H9 (cell line): ENCODE measurements at regions not wholly inside any gene's neighbourhood (a gene's known extent, or its start where the extent isn't known, plus 50 kb on each side); places are given as distances from the start of the nearest gene placed in this dataset.

Source experiments
- DNase-seq: peaks from one replicate; pipeline ENCODE4 v3.0.0-alpha.2; 2017
- H2AFZ ChIP-seq: one replicate; pipeline ENCODE4 v1.6.1; 2013; ENCODE audit warnings: mild to moderate bottlenecking, low read length, control low read depth, moderate library complexity
- H2AK5ac ChIP-seq: 2 replicates; pipeline ENCODE4 v1.6.1; 2013; ENCODE audit warnings: low read length, control low read depth, mixed read lengths; ENCODE audit not compliant: insufficient read length
- H2BK120ac ChIP-seq: one replicate; pipeline ENCODE4 v1.6.1; 2013; ENCODE audit warnings: low read depth, mild to moderate bottlenecking, low read length, control low read depth, inconsistent platforms; ENCODE audit not compliant: poor library complexity, severe bottlenecking
- H2BK12ac ChIP-seq: 2 replicates; pipeline ENCODE4 v1.6.1; 2013; ENCODE audit warnings: low read length, control low read depth, mixed read lengths, low read depth; ENCODE audit not compliant: insufficient read length
- H2BK15ac ChIP-seq: 2 replicates; pipeline ENCODE4 v1.6.1; 2013; ENCODE audit warnings: low read depth, low read length, control low read depth
- H2BK20ac ChIP-seq: one replicate; pipeline ENCODE4 v1.6.1; 2013; ENCODE audit warnings: low read depth, mild to moderate bottlenecking, low read length, control low read depth, inconsistent platforms; ENCODE audit not compliant: poor library complexity, severe bottlenecking
- H2BK5ac ChIP-seq: 2 replicates; pipeline ENCODE4 v1.6.1; 2013; ENCODE audit warnings: low read length, control low read depth, mixed read lengths; ENCODE audit not compliant: insufficient read length
- H3K14ac ChIP-seq: 2 replicates; pipeline ENCODE4 v1.6.1; 2013; ENCODE audit warnings: low read length, control low read depth; ENCODE audit not compliant: insufficient read depth
- H3K18ac ChIP-seq: 2 replicates; pipeline ENCODE4 v1.6.1; 2013; ENCODE audit warnings: low read depth, mild to moderate bottlenecking, mixed read lengths, low read length, control low read depth; ENCODE audit not compliant: insufficient read length
- H3K23ac ChIP-seq: 2 replicates; pipeline ENCODE4 v1.6.1; 2013; ENCODE audit warnings: low read length, control low read depth, mixed read lengths, low read depth; ENCODE audit not compliant: insufficient read length
- H3K23me2 ChIP-seq: 2 replicates; pipeline ENCODE4 v1.6.1; 2013; ENCODE audit warnings: low read depth, mild to moderate bottlenecking, mixed read lengths, low read length, control low read depth; ENCODE audit not compliant: insufficient read length, poor library complexity, severe bottlenecking
- H3K27ac ChIP-seq: 2 replicates; pipeline ENCODE4 v1.5.1; 2013; ENCODE audit warnings: low read length, control low read depth, mixed read lengths, low read depth; ENCODE audit not compliant: insufficient read length
- H3K27me3 ChIP-seq: 2 replicates; pipeline ENCODE4 v1.6.1; 2013; ENCODE audit warnings: low read length, control low read depth, inconsistent platforms; ENCODE audit not compliant: insufficient read depth
- H3K4ac ChIP-seq: 2 replicates; pipeline ENCODE4 v1.6.1; 2013; ENCODE audit warnings: low read depth, mild to moderate bottlenecking, control low read depth, inconsistent platforms, low read length, moderate library complexity
- H3K4me1 ChIP-seq: 2 replicates; pipeline ENCODE4 v1.6.1; 2013; ENCODE audit warnings: low read length, control low read depth, inconsistent platforms; ENCODE audit not compliant: insufficient read depth
- H3K4me2 ChIP-seq: 2 replicates; pipeline ENCODE4 v1.6.1; 2013; ENCODE audit warnings: low read length, control low read depth, mixed read lengths; ENCODE audit not compliant: insufficient read length, insufficient read depth
- H3K56ac ChIP-seq: 2 replicates; pipeline ENCODE4 v1.6.1; 2013; ENCODE audit warnings: low read depth, mild to moderate bottlenecking, mixed read lengths, low read length, control low read depth; ENCODE audit not compliant: insufficient read length
- H3K79me1 ChIP-seq: 2 replicates; pipeline ENCODE4 v1.6.1; 2013; ENCODE audit warnings: low read depth, mild to moderate bottlenecking, moderate library complexity, low read length, control low read depth, inconsistent platforms; ENCODE audit not compliant: insufficient read depth, poor library complexity, severe bottlenecking
- H3K79me2 ChIP-seq: 2 replicates; pipeline ENCODE4 v1.6.1; 2013; ENCODE audit warnings: low read length, control low read depth, inconsistent platforms; ENCODE audit not compliant: insufficient read depth
- H3K9ac ChIP-seq: 2 replicates; pipeline ENCODE4 v1.6.1; 2013; ENCODE audit warnings: low read length, control low read depth, mixed read lengths; ENCODE audit not compliant: insufficient read length; ENCODE audit errors: extremely low read depth
- H3K9me3 ChIP-seq: one replicate; pipeline ENCODE4 v1.6.1; 2013; ENCODE audit warnings: low read depth, low read length, inconsistent platforms; ENCODE audit not compliant: control insufficient read depth
- H3T11ph ChIP-seq: one replicate; pipeline ENCODE4 v1.6.1; 2013; ENCODE audit warnings: mild to moderate bottlenecking, low read length, control low read depth, inconsistent platforms
- H4K20me1 ChIP-seq: one replicate; pipeline ENCODE4 v1.6.1; 2013; ENCODE audit not compliant: control insufficient read depth, insufficient read length, insufficient read depth
- H4K5ac ChIP-seq: 2 replicates; pipeline ENCODE4 v1.6.1; 2013; ENCODE audit warnings: low read depth, mild to moderate bottlenecking, mixed read lengths, low read length, control low read depth; ENCODE audit not compliant: insufficient read length
- H4K8ac ChIP-seq: replicated peaks from 2 replicates; pipeline ENCODE4 v1.6.1; 2013; ENCODE audit warnings: low read length, control low read depth, mixed read lengths, low read depth; ENCODE audit not compliant: insufficient read length
- H4K91ac ChIP-seq: 2 replicates; pipeline ENCODE4 v1.6.1; 2013; ENCODE audit warnings: low read depth, mild to moderate bottlenecking, moderate library complexity, mixed read lengths, low read length, control low read depth; ENCODE audit not compliant: insufficient read length
- H3K27ac Mint-ChIP-seq, 3 experiments: 2 replicates in 2 of 3; 3 replicates in 1 of 3; pipeline ENCODE4 v1.8.0; 2020 to 2021; ENCODE audit warnings: mixed read lengths in 3 of 3, mild to moderate bottlenecking in 1 of 3, moderate library complexity in 1 of 3
- H3K27me3 Mint-ChIP-seq: 2 replicates; pipeline ENCODE4 v1.8.0; 2021; ENCODE audit warnings: low read depth, mild to moderate bottlenecking, moderate library complexity, mixed read lengths
- H3K36me3 Mint-ChIP-seq, 3 experiments: 2 replicates in 2 of 3; 3 replicates in 1 of 3; pipeline ENCODE4 v1.8.0; 2020 to 2021; ENCODE audit warnings: low read depth in 3 of 3, mixed read lengths in 3 of 3; ENCODE audit not compliant: insufficient read depth in 1 of 3
- H3K4me1 Mint-ChIP-seq, 2 experiments: 2 replicates each; pipeline ENCODE4 v1.8.0; 2020; ENCODE audit warnings: mixed read lengths in 2 of 2
- H3K4me3 Mint-ChIP-seq, 2 experiments: 2 replicates in 1 of 2; 3 replicates in 1 of 2; pipeline ENCODE4 v1.8.0; 2020 to 2021; ENCODE audit warnings: mild to moderate bottlenecking in 2 of 2, mixed read lengths in 2 of 2, moderate library complexity in 1 of 2
- H3K9me3 Mint-ChIP-seq, 2 experiments: 2 replicates in 1 of 2; 3 replicates in 1 of 2; pipeline ENCODE4 v1.8.0; 2020; ENCODE audit warnings: mild to moderate bottlenecking in 2 of 2, mixed read lengths in 2 of 2, moderate library complexity in 1 of 2
- WGBS: extraction: QIAGEN DNeasy Blood & Tissue Kit; methylation state at CpG from one replicate; pipeline ENCODE4 v1.1.7; 2013; ENCODE audit warnings: missing lambda C conversion rate, low lambda C conversion rate, mixed read lengths; ENCODE audit not compliant: insufficient read length; ENCODE audit errors: extremely low coverage; 5-methylcytosine and 5-hydroxymethylcytosine counted together
- TF ChIP-seq, protein P1 (sequence below): fragments of 200-600 bp; sonication (generic); conservative IDR thresholded peaks from 3 replicates; pipeline ENCODE4 v1.8.0; 2021; ENCODE audit warnings: antibody characterized with exemption, mild to moderate bottlenecking

DNA sequence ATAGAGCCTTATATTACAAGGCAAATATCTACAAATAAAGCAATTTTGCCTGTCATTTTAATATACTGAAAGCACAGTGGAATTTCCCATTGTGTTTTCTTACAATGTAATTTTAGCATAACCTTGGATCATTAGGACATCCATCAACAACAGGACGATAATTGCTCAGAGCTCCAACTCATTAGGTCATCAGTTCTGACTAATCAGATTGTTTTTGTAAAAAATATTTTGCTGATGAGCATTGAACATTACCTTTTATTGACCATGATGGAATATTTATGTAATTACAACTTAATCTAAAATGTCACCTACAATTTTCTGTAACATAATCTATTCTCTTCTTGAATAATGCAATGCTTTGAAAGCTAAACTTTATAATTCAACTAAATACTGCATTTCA is 215.3 kb upstream of the DSEL start:
- Histone ChIP-seq H3K56ac (no peak overlapping the region), H3K27me3 (no peaks in the 10 kb centered on the region), H3K79me1 (no peaks in the 10 kb centered on the region), H3K9ac (no peak overlapping the region), H2BK120ac (no peak overlapping the region), H2AK5ac (no peak overlapping the region), H3K4me2 (no peak overlapping the region), H2BK5ac (no peak overlapping the region), H3K23me2 (no peaks in the 10 kb centered on the region), H4K5ac (no peak overlapping the region), H3K27ac (no peak overlapping the region), H3T11ph (no peak overlapping the region), H3K79me2 (no peaks in the 10 kb centered on the region), H2AFZ (no peak overlapping the region), H3K4me1 (no peaks in the 10 kb centered on the region), H3K4ac (no peak overlapping the region), H3K9me3 (no peaks in the 10 kb centered on the region), H4K8ac (no peak overlapping the region), H3K18ac (no peak overlapping the region), H4K91ac (no peak overlapping the region), H2BK15ac (no peak overlapping the region), H2BK20ac (no peak overlapping the region), H3K14ac (no peak overlapping the region), H3K23ac (no peak overlapping the region), H2BK12ac (no peak overlapping the region), H4K20me1 (no peaks in the 10 kb centered on the region)
- no peak overlapping the region for H3K27ac Mint-ChIP-seq
- H3K9me3 Mint-ChIP-seq = no peaks in the 10 kb centered on the region; a peak in 1 of 5 replicates
- no peaks in the 10 kb centered on the region for H3K36me3 Mint-ChIP-seq
- TF ChIP-seq, protein P1, sequence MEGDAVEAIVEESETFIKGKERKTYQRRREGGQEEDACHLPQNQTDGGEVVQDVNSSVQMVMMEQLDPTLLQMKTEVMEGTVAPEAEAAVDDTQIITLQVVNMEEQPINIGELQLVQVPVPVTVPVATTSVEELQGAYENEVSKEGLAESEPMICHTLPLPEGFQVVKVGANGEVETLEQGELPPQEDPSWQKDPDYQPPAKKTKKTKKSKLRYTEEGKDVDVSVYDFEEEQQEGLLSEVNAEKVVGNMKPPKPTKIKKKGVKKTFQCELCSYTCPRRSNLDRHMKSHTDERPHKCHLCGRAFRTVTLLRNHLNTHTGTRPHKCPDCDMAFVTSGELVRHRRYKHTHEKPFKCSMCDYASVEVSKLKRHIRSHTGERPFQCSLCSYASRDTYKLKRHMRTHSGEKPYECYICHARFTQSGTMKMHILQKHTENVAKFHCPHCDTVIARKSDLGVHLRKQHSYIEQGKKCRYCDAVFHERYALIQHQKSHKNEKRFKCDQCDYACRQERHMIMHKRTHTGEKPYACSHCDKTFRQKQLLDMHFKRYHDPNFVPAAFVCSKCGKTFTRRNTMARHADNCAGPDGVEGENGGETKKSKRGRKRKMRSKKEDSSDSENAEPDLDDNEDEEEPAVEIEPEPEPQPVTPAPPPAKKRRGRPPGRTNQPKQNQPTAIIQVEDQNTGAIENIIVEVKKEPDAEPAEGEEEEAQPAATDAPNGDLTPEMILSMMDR = no peak
- peaks cover 0 to 3% of the 10 kb centered on the region in 2 experiments; a peak in 1 of 4 replicates for H3K4me1 Mint-ChIP-seq
- H3K4me3 Mint-ChIP-seq = no peak overlapping the region
- no peaks in the 10 kb centered on the region for H3K27me3 Mint-ChIP-seq
- WGBS = no CpG with 5 or more reads among the region's 1 CpG
- DNase-seq = no peak
